Stimulated activated naive CD8-positive, alpha-beta T cell treated with anti-CD3 and anti-CD28 coated beads, Interleukin-15, amount 100 ng/mL, for 72 hours (primary cell): ENCODE measurements at regions not wholly inside any gene's neighbourhood (a gene's known extent, or its start where the extent isn't known, plus 50 kb on each side); places are given as distances from the start of the nearest gene placed in this dataset.
"Not testable (repeated sequence)": the region's sequence is repeated elsewhere in the genome, so short reads cannot be mapped to it uniquely, and the experiment has no call there.

ENCODE experiments used
- ATAC-seq: fragments of 150-1000 bp; cut with Tn5 transposase; 2 replicates; pipeline ENCODE4 v1.10.0; 2021; ENCODE audit warnings: mild to moderate bottlenecking, moderate library complexity
- DNase-seq, 2 donors: peaks; one replicate each; pipeline ENCODE4 v3.0.0; 2021 to 2022
- H3K27ac Mint-ChIP-seq, 2 donors: one replicate each; pipeline ENCODE4 v1.8.0; 2022; ENCODE audit warnings: mild to moderate bottlenecking in 2 of 2, mixed read lengths in 2 of 2, moderate library complexity in 2 of 2
- H3K27me3 Mint-ChIP-seq: one replicate; pipeline ENCODE4 v1.8.0; 2022; ENCODE audit warnings: mixed read lengths
- H3K4me1 Mint-ChIP-seq: one replicate; pipeline ENCODE4 v1.8.0; 2022; ENCODE audit warnings: mild to moderate bottlenecking, mixed read lengths
- H3K4me3 Mint-ChIP-seq, 2 donors: one replicate each; pipeline ENCODE4 v1.8.0; 2022; ENCODE audit warnings: mild to moderate bottlenecking in 2 of 2, mixed read lengths in 2 of 2, moderate library complexity in 1 of 2
- H3K9me3 Mint-ChIP-seq, 2 donors: one replicate each; pipeline ENCODE4 v1.8.0; 2022; ENCODE audit warnings: mixed read lengths in 2 of 2

- ATAC-seq (no peak), DNase-seq (no peak)
- Mint-ChIP-seq H3K27ac (no peak overlapping the region), H3K4me1 (no peaks in the 10 kb centered on the region), H3K4me3 (no peak overlapping the region), H3K9me3 (peaks cover 0 to 6% of the 10 kb centered on the region in 2 donors), H3K27me3 (peaks cover 7% of the 10 kb centered on the region)
Measured at GRCh38 chr11:109036011-109036410, 371.1 kb downstream of the DDX10 start.

GRCh38 chr11:109037856-109038780 is 373.2 kb downstream of the DDX10 start:
- DNase-seq: no peak

GRCh38 chr11:109039611-109040010 is 374.7 kb downstream of the DDX10 start:
- Mint-ChIP-seq H3K4me3 (no peak overlapping the region), H3K9me3 (peaks cover 0 to 6% of the 10 kb centered on the region in 2 donors), H3K4me1 (peaks cover 13% of the 10 kb centered on the region), H3K27me3 (peaks cover 7% of the 10 kb centered on the region), H3K27ac (no peak overlapping the region)
- DNase-seq: no peak
- ATAC-seq: no peak

More at GRCh38 chr11:109037856-109038780, 373.2 kb downstream of the DDX10 start:
- no peak overlapping the region for H3K4me3 Mint-ChIP-seq
- H3K4me1 Mint-ChIP-seq: no peaks in the 10 kb centered on the region
- H3K27ac Mint-ChIP-seq: no peak overlapping the region
- H3K9me3 Mint-ChIP-seq: peaks cover 0 to 6% of the 10 kb centered on the region in 2 donors
- H3K27me3 Mint-ChIP-seq: peaks cover 7% of the 10 kb centered on the region
- no peak for ATAC-seq

GRCh38 chr11:109040303-109040702 is 375.4 kb downstream of the DDX10 start:
- ATAC-seq: no peak
- Mint-ChIP-seq H3K9me3 (peaks cover 0 to 6% of the 10 kb centered on the region in 2 donors), H3K27ac (no peak overlapping the region), H3K27me3 (peaks cover 7% of the 10 kb centered on the region), H3K4me1 (peaks cover 13% of the 10 kb centered on the region), H3K4me3 (no peak overlapping the region)
- no peak for DNase-seq

GRCh38 chr11:109041876-109042275 is 377.0 kb downstream of the DDX10 start:
- Mint-ChIP-seq H3K27ac (no peak overlapping the region), H3K4me1 (peaks cover 13% of the 10 kb centered on the region), H3K27me3 (peaks cover 7% of the 10 kb centered on the region), H3K9me3 (peaks cover 0 to 13% of the 10 kb centered on the region in 2 donors), H3K4me3 (no peak overlapping the region)
- DNase-seq (no peak), ATAC-seq (no peak)

GRCh38 chr11:109043315-109043714 is 378.4 kb downstream of the DDX10 start:
- ATAC-seq (no peak), DNase-seq (no peak)
- Mint-ChIP-seq H3K9me3 (peaks cover 0 to 13% of the 10 kb centered on the region in 2 donors), H3K4me1 (peaks cover 13% of the 10 kb centered on the region), H3K27ac (no peak overlapping the region), H3K27me3 (peaks cover 7% of the 10 kb centered on the region), H3K4me3 (no peak overlapping the region)

GRCh38 chr11:109046284-109046992 is 375.6 kb upstream of the C11orf87 start:
- Mint-ChIP-seq H3K4me1 (peaks cover 13% of the 10 kb centered on the region), H3K27me3 (no peaks in the 10 kb centered on the region), H3K27ac (no peak overlapping the region), H3K9me3 (peaks cover 0 to 7% of the 10 kb centered on the region in 2 donors), H3K4me3 (no peak overlapping the region)
- DNase-seq (no peak), ATAC-seq (no peak)

- DNase-seq (no peak), ATAC-seq (no peak)
- Mint-ChIP-seq H3K27me3 (no peaks in the 10 kb centered on the region), H3K9me3 (peaks cover 0 to 7% of the 10 kb centered on the region in 2 donors), H3K27ac (no peak overlapping the region), H3K4me3 (no peak overlapping the region), H3K4me1 (peaks cover 13% of the 10 kb centered on the region)
Measured at GRCh38 chr11:109048098-109048497, 373.9 kb upstream of the C11orf87 start.

- H3K4me1 Mint-ChIP-seq: no peaks in the 10 kb centered on the region
- peaks cover 0 to 5% of the 10 kb centered on the region in 2 donors for H3K9me3 Mint-ChIP-seq
- H3K27ac Mint-ChIP-seq: no peak overlapping the region
- DNase-seq (no peak), ATAC-seq (no peak)
- H3K4me3 Mint-ChIP-seq: no peak overlapping the region
- H3K27me3 Mint-ChIP-seq: no peaks in the 10 kb centered on the region
Measured at GRCh38 chr11:109051200-109051599, 370.8 kb upstream of the C11orf87 start.

- ATAC-seq (no peak), DNase-seq (no peak)
- H3K4me1 Mint-ChIP-seq: peaks cover 4% of the 10 kb centered on the region
- H3K27ac Mint-ChIP-seq: no peak overlapping the region
- no peak overlapping the region for H3K4me3 Mint-ChIP-seq
- peaks cover 8% of the 10 kb centered on the region for H3K27me3 Mint-ChIP-seq
- no peaks in the 10 kb centered on the region for H3K9me3 Mint-ChIP-seq
Measured at GRCh38 chr11:109059402-109059801, 362.6 kb upstream of the C11orf87 start.

- Mint-ChIP-seq H3K27ac (no peak overlapping the region), H3K27me3 (peaks cover 8% of the 10 kb centered on the region), H3K4me3 (no peak overlapping the region), H3K9me3 (peaks cover 0 to 4% of the 10 kb centered on the region in 2 donors), H3K4me1 (peaks cover 11% of the 10 kb centered on the region)
- ATAC-seq (no peak), DNase-seq (no peak)
Measured at GRCh38 chr11:109061394-109061793, 360.6 kb upstream of the C11orf87 start.

GRCh38 chr11:109062445-109062844 is 359.5 kb upstream of the C11orf87 start:
- no peak for DNase-seq
- Mint-ChIP-seq H3K27me3 (peaks cover 8% of the 10 kb centered on the region), H3K4me3 (no peak overlapping the region), H3K9me3 (peaks cover 0 to 4% of the 10 kb centered on the region in 2 donors), H3K4me1 (peaks cover 11% of the 10 kb centered on the region), H3K27ac (no peak overlapping the region)
- no peak for ATAC-seq

- peaks cover 0 to 4% of the 10 kb centered on the region in 2 donors for H3K9me3 Mint-ChIP-seq
- ATAC-seq (no peak), DNase-seq (no peak)
- peaks cover 8% of the 10 kb centered on the region for H3K27me3 Mint-ChIP-seq
- H3K4me1 Mint-ChIP-seq: peaks cover 13% of the 10 kb centered on the region
- no peak overlapping the region for H3K27ac Mint-ChIP-seq
- no peak overlapping the region for H3K4me3 Mint-ChIP-seq
Measured at GRCh38 chr11:109062871-109063270, 359.1 kb upstream of the C11orf87 start.

GRCh38 chr11:109064618-109065311 is 357.2 kb upstream of the C11orf87 start:
- peaks cover 23% of the 10 kb centered on the region for H3K4me1 Mint-ChIP-seq
- not testable (repeated sequence) for H3K27ac Mint-ChIP-seq, DNase-seq, H3K27me3 Mint-ChIP-seq, H3K4me3 Mint-ChIP-seq, H3K9me3 Mint-ChIP-seq
- ATAC-seq: peak; percentile 45

GRCh38 chr11:109071262-109071661 is 350.7 kb upstream of the C11orf87 start:
- no peak for DNase-seq
- peaks cover 11% of the 10 kb centered on the region for H3K4me1 Mint-ChIP-seq
- no peak for ATAC-seq
- no peak overlapping the region for H3K4me3 Mint-ChIP-seq
- no peaks in the 10 kb centered on the region for H3K27me3 Mint-ChIP-seq
- no peak overlapping the region for H3K27ac Mint-ChIP-seq
- peaks cover 6 to 13% of the 10 kb centered on the region in 2 donors for H3K9me3 Mint-ChIP-seq
